Inflammatory macrophage treated with lipopolysaccharide for 1 hour (primary cell): ENCODE measurements at regions not wholly inside any gene's neighbourhood (a gene's known extent, or its start where the extent isn't known, plus 50 kb on each side); places are given as distances from the start of the nearest gene placed in this dataset.
"Not testable (repeated sequence)": the region's sequence is repeated elsewhere in the genome, so short reads cannot be mapped to it uniquely, and the experiment has no call there.

ENCODE experiments used
- DNase-seq, 2 donors: peaks; one replicate each; pipeline ENCODE4 v3.0.0-alpha.2; 2020 to 2022

DNA sequence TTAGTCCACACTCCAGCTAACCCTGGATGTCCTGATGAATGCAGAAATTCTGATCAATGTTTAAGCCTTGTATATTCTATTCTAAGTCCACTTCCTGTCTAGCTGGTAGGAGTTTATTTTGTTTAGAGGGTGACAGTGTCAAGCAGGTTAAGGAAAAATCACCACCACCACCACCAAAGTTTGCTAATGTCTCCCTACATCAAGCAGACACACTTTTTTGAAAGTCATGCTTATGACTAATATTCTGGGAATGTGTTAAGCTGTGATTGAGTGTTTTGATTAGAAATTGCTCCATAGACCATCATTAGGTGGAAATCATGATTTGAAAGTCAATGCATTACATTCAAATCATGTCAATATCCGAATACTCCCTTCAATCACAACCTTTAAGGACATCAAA is 1530.1 kb downstream of the MAT2B start:
- DNase-seq, result no peak

DNA sequence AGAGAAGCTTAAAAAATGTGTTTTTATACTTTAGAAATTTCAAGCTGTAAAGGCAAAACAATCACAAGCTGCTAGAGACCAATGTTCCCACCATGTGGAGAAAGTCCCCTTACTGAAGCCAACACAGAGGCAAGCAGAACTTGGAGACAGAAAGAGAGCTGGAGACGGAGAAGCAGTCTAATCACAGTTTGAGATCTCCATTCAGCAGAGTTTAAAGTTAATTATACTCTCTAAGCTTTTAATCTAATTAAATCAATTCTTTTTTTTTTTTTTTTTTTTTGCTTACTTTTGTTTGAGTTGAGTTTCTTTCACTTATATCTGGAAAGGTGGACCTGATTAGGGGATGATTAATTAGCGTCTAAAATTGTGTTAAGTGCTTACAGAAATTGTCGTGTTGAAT is 1534.3 kb downstream of the MAT2B start:
- no peak for DNase-seq

DNA sequence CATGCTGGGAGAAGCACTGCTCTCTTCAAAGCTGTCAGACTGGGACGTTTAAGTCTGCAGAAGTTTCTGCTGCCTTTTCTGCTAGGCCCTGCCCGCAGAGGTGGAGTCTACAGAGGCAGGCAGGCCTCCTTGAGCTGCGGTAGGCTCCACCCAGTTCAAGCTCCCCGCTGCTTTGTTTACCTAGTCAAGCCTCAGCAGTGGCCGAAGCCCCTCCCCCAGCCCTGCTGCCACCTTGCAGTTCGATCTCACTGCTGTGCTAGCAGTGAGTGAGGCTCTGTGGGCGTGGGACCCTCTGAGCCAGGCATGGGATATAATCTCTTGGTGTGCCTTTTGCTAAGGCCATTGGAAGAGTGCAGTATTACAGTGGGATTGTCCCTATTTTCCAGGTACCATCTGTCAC is 1540.5 kb downstream of the MAT2B start:
- DNase-seq, result not testable (repeated sequence)

DNA sequence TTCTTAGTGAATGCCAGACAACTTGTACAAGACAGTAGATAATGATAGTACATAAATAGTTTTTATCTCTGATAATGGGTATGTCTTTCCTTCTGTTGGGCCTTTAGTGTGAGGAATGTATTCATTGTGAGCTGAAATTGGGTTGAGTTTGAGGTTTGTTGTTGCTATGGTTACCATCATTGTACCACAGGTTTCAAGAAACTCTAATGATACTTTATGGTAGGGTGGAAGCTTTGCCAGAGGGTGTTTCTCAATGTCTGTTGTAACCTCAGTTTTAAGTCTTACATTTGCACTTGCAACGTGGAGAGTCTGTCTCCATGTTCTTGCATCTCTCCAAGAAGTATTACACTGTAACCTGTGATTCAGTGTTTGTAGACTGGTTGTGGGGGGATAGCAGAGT is 1550.1 kb downstream of the MAT2B start:
- no peak for DNase-seq

DNA sequence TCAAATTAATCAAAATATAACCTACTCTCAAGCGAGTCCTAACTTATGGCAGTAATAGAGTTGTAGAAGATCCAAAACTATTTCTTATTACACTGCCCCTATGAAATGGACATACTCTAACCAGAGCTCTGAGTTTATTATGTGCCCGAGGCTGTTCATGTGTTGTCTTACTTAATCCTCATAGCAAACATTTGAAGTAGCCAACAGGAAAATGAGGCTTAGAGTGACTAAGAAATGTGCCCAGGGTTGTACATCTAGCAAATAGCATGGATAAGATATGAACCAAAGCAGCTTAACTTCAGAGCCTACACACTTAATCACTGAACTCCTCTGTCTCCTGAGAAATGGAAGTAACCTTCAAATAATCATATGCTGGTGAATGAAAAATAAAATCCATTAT is 1551.7 kb downstream of the MAT2B start:
- no peak for DNase-seq

DNA sequence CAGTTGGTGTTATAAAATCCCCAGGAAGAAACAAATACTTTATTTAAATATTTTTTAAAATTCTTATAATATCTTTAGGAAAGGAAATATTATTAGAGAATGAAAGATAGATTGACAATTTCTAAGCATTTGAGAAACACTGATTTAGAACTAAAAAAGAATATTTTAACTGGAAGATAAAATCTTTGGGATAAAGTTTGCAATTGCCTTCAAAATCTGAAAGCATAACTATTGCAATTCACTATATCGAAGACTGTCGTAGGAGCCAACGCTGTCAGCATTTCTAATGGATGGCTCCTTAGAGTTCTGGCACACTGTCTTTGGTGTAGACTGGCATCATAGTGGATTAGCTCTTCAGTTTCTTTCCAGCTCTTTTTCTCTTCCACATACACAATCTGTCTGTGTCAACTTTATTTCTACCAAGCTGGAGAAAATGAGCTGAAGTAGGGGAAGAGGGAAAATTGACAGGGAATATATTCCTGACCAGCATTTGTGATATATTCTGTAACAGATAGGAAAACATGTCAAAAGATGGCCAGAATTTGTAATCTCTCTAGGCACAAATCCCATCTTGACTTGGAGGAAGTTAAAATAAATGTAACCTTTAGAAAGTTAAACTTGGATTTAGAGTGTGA is 1561.4 kb downstream of the MAT2B start:
- DNase-seq, result no peak

DNA sequence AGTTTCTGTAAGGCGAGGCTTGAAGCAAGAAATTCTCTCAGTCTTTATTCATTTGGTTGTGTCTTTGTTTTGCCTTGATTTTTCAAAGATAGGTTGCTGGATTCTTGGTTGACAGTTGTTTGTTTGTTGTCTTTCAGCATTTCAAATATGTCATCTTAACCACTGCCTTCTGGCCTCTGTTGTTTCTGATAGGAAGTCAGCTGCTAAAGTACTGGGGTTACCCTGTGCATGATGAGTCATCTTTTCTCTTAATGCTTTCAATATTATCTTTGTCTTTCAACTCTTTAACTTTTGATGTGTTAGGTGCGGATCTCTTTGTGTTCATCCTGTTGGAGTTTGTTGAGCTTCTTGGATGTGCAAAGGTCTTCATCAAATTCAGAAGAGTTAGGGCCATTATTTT is 1571.3 kb downstream of the MAT2B start:
- DNase-seq, result peak in 1 of 2 donors; percentile 1

DNA sequence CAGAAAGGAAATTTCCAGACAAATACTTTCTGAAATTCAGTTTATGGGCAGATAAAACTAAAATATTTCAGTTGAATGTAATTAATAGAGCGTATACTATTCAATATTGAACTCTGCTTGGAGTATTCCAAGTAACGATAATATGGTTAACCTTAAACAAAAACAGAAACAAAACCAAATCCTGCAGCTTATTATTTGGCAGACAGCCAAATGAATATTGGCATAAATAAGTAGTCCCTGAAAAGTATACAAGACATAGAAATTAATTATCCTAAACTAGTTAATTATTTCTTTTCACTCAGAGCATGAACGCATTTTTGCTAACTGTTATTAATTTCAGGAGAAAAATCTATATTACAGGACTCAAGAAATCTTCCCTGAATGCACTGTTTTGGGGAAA is 1574.0 kb downstream of the MAT2B start:
- DNase-seq, result no peak

DNA sequence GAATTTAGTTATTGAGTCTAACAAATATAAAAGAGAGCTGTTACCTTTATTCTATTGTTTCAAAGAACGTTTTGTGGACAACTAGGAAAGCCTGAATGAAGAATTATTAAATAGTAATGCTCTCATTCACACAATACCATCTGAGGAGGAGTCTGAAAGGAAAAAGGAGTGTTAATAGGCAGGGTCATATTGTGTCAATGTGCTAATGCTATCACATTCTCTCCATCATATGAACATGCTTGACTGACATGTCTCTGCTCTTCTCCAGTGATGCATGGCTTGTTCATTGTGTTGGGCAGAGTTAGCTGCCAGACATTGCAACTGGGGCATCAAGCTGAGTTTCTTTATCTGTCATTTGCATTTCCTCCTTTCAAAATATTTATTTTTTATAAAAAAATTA is 1578.0 kb downstream of the MAT2B start:
- DNase-seq, result no peak

DNA sequence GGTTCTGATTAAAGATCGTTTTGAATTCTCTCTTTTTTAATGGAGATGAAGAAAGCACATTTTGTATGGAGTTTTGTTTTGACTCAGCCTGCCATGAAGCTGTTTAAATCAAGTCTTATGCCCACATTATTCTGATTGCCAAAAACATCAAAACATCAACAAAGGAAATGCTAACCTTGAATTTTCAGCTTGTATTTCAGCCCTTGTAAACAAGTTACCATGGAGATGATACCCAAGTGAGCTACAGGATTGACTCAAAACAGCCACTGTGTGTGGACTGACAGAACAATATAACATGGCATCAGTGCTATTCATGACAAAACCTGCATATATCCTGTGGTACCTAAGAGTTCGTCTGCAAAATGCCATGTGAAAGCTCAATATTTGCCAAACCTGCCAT is 1581.0 kb downstream of the MAT2B start:
- no peak for DNase-seq

DNA sequence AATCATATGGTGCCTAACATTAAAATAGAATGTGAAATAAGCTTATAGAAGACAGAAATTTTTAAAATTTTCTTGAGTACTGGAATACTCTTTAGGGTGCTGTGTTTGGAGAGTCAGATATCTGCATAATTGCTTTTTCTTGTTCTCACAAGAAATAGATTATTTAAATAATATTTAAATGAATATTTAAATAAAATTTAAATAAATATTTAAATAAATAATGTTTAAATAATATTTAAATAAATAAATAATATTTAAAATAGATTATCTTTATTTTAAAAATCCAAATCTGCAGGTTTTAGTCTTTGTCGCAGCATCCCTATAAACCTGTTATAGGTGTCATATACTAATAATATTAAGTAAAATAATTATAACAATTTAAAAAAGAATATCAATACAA is 1589.4 kb downstream of the MAT2B start:
- no peak for DNase-seq

DNA sequence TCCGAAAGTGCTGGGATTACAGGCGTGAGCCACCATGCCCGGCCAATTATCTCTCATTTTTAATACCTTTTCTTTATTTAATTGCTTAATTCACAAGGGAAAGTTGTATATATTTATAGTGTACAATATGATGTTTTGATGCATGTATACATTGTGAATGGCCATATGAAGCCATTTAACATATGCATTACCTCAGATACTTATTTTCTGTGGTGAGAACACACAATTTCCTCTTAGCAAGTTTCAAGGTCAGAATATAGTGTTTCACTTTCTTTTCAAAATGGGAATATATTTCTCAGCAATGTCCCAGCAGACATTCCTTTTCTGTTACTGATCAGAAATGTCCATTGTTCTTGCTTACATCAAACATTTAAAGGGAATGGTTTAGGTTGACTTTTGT is 1596.3 kb downstream of the MAT2B start:
- no peak for DNase-seq

DNA sequence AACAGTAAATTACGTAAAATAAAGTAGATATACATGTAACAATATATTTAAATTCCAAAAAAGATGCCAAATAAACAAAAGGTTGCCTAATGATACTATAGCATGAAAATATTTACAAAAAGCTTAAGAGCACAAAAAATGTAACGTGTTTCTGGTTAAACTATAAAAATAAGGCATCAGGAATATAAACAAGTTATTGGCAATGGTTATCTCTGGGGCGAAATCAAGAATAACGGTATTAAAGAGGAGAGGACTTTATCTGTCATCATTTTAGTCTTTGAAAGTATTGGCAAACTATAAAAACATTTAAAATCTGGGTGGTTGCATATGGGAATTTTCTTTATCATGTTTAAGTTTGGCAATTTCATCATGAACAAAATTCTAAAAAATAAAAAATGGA is 1599.2 kb downstream of the MAT2B start:
- DNase-seq, result no peak

DNA sequence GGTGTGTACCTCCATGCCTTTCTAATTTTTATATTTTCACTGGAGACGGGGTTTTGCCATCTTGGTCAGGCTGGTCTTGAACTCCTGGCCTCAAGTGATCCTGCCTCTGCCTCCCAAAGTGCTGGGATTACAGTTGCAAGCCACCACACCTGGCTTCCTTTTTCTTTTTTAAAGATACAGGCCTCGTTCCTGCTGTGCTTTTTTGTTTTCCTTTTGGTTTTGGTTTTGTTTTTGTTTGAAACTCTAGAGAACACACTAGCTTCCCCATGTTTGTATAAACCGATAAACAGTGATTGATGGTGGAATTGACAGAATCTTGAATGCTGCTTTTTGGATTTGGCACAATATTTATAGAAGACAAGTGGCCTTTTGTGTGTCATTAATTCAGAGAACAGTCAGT is 1603.4 kb downstream of the MAT2B start:
- no peak for DNase-seq

DNA sequence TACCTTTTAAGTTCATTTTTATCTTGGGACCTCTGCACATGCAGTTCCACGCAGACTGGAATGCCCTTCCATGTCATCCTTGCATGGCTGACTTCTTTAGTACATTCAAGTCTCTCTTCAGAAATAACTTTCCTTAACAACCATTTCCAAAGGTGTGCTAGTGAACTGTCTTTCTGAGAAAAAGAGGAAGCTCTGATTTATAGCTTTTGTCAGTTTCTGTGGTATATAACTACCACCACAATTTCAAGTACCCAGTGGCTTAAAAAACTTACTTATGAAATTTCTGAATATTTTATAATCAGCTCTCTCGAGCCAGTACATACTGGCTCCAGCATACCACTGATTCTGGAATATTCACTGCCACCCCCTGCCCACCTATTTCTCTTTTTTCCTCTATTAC is 1613.8 kb downstream of the MAT2B start:
- no peak for DNase-seq

DNA sequence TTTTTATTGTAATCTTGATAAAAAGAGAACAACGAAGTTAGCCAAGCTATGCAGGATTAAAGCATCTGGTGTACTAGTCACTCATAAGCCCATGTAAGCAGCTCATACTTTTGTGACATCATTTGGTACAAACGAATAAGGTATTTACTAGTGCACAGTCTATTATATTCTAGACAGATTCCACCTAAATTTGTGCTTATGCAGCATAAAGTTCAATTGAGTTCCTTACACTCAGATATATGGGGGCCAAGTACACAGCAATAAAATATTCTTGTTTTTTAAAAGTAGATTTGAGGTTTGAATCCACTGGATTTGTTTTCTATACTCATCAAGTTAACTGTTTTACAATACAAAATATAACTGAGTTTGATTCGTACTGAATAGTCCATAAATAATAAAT is 1621.2 kb downstream of the MAT2B start:
- no peak for DNase-seq

DNA sequence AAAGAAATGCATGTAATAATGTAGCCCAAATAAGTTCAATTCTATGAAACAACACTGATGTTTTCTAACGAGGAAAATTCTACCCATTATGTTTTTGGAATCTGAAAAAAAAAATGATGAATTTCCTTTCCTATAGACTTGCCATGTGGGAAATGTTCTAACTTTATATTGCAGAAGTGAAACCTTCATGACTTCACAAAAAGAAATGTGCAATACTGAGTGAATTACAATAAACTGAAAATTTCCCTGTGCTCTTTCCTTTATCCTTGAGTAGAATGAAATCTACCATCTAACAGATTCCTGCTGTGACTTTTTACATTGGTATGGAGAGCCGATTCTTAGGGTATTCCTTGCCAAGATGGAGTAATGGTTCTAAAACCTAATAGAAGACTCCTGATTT is 1622.5 kb downstream of the MAT2B start:
- DNase-seq, result peak; percentile 73 to 78

DNA sequence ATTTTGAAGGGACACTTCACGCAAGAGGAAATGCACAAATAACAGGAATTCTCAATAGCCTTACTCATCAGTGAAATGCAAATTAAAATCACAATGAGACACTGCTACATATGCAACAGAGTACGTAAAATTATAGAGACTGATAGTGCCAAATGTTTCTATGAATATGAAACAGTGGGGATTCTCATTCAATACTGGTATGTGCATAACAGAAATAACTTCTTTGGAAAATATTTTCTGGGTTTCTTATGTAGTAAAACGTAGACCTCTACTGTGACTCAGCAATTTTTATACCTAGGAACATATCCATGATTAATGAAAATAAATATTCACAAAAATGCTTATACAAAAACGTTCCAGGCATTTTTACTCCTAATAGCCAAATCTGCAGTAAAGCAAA is 1625.2 kb downstream of the MAT2B start:
- no peak for DNase-seq

DNA sequence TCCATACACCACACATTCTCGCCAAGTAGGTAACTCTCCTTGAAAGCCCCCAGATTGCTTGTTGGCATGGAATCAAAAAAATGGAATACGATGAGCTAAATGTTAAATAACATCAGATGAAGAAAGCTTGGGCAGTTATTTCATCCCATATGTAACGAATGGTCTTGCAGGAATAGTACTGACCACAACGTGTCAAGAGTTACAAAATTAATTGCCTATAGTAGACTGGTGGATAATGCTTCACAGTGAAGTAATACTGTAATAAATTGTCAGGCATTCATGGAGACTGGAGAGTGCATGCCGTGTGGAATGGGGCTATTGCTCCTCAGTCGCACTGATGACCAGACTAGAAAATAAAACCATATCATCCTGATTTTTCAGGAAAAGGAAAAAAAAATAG is 1628.7 kb downstream of the MAT2B start:
- no peak for DNase-seq

DNA sequence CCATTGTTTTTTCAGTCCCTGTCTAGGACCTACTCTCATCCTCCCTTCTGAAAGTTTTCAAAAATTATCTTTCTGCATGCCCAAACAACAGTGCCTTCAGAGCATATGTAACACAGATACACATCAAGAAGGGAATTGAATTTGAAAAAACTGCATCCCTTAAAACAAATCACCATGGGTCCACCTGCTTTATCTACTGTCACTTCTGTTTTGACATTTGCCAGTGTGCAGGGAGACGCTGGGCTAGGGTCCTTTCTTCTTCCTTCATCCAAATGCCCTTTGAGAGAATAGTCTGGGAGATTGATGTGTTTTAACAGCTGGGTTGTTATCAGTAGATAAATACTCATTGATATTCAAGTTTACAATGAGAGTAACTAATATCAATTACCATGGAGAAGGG is 1630.1 kb downstream of the MAT2B start:
- no peak for DNase-seq

DNA sequence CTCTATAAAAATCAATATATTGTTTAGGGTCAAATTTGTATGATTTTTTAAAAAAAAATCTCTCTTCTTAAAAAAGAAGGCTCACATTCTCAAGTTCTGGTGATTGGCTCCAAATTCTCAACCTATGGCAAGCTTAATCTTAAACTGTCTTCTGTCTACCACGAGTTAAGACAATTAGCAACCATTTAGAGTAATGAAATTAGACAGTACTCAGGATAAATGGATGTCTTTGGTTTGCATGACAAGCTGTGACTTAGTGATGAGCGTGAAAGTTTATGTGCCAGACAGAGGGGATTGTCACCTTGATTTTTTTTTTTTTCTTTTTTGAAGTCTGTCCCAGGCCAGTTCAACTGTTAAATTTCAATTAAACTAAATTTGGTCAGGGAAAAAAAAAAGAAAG is 1632.3 kb downstream of the MAT2B start:
- no peak for DNase-seq

DNA sequence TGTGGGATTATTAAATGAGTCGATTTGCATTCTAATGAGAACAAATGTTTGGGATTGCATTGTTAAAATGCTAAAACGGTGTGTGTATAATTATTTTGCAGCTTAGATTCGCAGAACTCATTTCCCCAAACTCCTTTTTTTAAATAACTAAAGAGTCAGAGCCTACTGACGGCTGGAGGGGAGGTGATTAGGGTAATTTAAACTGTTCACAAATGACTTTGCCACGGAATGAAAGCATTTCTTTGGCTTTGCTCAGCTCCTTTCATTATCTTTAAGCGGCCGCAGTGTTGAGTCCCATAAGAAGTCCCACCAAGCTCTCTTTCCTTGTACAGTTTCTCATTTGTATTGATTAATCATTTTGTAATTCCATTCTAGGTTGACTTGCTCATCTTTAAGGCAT is 1632.8 kb downstream of the MAT2B start:
- DNase-seq, result no peak

DNA sequence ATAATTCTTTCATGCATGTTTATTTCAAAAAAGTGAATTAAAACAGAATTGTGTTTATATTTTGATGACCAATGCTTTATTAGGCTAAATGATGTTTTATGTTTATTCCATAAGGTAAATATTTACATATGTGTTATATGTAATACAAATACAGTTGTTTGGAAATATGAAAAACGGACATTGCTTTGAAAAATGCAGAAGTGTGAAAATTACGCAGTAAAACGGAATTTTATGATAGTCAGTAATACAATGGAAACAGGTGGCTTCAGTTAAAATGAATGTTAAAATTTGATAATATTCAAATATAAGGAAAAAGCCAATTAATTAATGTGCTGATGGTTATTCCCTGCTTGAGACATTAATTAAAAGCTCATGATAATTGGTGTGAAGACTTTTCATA is 1633.8 kb downstream of the MAT2B start:
- peak; percentile 27 to 40 for DNase-seq

DNA sequence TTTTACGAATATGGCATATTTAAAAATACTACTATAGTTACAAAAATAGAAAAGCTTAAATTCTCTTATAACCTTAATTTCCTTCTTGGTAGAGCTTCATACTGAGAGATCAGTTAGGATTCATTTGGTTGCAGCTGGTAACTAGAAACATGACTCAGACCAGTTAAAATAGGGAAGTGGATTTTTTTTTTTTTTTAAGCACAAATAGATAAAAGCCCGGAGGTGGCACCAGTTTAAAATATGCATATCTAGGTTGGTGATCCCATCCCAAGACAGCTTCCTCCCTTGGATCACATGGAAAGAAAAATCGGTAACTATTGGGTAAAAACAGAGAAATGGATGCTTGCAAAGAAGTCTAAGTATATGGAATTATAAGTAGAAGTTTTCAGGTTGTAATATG is 1634.3 kb downstream of the MAT2B start:
- DNase-seq, result peak; percentile 47 to 63

DNA sequence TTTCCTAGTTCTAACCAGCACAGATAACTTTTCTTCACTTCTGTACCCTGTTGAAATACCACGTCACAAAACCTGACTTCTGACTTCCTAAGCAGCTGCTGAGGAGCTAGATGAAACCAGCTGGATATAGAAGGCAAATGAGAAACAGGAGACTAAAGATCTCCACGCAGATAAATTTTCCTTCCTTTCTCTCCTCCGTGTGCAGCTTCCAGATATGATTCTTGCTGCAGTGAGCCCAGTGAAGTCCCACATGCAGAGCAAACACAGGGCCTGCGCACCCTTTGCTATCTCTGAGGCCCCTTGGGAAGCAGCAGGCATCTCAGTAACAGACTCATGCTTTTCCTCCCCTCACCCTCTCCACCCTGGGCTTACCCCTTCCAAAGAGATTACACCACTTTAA is 1638.3 kb downstream of the MAT2B start:
- DNase-seq, result no peak

DNA sequence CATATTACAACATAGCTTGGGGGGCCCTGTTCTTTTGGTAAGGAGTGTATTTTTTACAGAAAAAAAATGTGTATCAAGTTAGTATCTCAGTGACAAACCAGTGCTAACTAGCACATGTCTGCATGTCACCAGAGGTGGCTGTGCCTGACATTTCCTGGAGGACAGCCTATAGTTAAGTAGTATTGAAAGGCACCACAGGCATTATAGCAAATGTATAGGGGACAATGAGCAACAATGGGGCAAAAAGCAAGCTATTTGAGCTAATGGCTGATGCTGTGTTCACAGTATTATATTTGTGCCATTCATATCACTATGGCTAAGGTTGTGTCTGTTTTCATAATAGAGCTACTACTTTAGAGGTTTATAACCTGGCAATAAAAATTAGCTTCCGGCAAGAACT is 1644.0 kb downstream of the MAT2B start:
- no peak for DNase-seq
